ENCODE measurements at regions not wholly inside any gene's neighbourhood (a gene's known extent, or its start where the extent isn't known, plus 50 kb on each side); places are given as distances from the start of the nearest gene placed in this dataset.
"Not testable (repeated sequence)": the region's sequence is repeated elsewhere in the genome, so short reads cannot be mapped to it uniquely, and the experiment has no call there.

DNA sequence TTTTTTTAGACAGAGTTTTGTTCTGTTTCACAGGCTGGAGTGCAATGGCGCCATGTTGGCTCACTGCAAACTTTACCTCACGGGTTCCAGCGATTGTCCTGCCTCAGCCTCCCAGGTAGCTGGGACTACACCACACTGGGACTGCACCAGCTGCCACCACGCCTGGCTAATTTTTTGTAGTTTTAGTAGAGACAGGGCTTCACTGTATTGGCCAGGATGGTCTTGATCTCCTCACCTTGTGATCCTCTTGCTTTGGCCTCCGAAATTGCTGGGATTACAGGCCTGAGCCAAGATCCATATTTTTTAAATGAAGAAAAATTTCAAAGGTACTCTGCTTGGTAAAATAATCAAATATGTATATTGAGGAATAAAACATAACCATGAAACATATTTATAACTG, 195.8 kb upstream of the TPTE start:
- H3K36me3 Mint-ChIP-seq (ENCODE audit: insufficient read depth, unreplicated experiment); CTCF ChIA-PET; H3K27me3 Mint-ChIP-seq (ENCODE audit: insufficient read depth, unreplicated experiment); H3K27ac Mint-ChIP-seq (ENCODE audit: unreplicated experiment); H3K4me3 ChIP-seq (ENCODE audit: low read depth, low read length); POLR2A ChIA-PET; H3K4me1 ChIP-seq; H3K36me3 ChIP-seq (ENCODE audit: control insufficient read depth, insufficient read depth, low read length); BruUV-seq (replicated peaks); H3K4me1 Mint-ChIP-seq (ENCODE audit: low read depth, unreplicated experiment); H3K4me3 Mint-ChIP-seq (ENCODE audit: unreplicated experiment); DNase-seq; intact Hi-C loops (cut with micrococcal nuclease; ENCODE audit: unreplicated experiment); H3K27me3 ChIP-seq (replicated peaks; ENCODE audit: control insufficient read depth, insufficient read depth, low read length): not testable (repeated sequence)
- H3K9me3 ChIP-seq = peaks cover 14% of the 10 kb centered on the region
- TF ChIP-seq, protein P1, sequence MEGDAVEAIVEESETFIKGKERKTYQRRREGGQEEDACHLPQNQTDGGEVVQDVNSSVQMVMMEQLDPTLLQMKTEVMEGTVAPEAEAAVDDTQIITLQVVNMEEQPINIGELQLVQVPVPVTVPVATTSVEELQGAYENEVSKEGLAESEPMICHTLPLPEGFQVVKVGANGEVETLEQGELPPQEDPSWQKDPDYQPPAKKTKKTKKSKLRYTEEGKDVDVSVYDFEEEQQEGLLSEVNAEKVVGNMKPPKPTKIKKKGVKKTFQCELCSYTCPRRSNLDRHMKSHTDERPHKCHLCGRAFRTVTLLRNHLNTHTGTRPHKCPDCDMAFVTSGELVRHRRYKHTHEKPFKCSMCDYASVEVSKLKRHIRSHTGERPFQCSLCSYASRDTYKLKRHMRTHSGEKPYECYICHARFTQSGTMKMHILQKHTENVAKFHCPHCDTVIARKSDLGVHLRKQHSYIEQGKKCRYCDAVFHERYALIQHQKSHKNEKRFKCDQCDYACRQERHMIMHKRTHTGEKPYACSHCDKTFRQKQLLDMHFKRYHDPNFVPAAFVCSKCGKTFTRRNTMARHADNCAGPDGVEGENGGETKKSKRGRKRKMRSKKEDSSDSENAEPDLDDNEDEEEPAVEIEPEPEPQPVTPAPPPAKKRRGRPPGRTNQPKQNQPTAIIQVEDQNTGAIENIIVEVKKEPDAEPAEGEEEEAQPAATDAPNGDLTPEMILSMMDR (IDR thresholded peaks at IDR 0.05; ENCODE audit: insufficient read depth in 1 of 2, low read depth in 1 of 2, low read length in 1 of 2, severe bottlenecking in 1 of 2, unreplicated experiment in 1 of 2) = peak in 1 of 2 experiments; percentile 46
- peaks cover 45% of the 10 kb centered on the region for H3K9me3 Mint-ChIP-seq (ENCODE audit: unreplicated experiment)

DNA sequence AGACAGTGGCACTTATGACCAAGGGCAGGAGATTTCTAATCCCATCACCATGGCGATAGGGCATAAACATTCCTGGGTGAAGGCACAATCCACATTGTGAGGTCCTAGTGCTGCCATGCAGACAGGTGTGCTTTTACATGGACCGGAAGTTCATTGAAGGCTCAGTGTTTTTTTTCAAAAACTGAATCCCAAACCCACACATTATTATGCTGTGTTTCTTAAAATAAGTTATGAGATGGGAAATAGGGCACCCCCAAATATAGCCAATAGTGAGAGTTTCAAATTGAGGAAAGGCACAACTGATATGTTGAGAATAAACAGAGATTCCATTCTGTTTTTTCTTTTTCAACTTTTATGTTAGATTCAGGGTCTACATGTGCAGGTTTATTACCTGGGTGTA, 195.2 kb upstream of the TPTE start:
- H3K4me3 ChIP-seq (ENCODE audit: low read depth, low read length); H3K36me3 Mint-ChIP-seq (ENCODE audit: insufficient read depth, unreplicated experiment); H3K27ac Mint-ChIP-seq (ENCODE audit: unreplicated experiment); H3K4me1 ChIP-seq; H3K27me3 Mint-ChIP-seq (ENCODE audit: insufficient read depth, unreplicated experiment); CTCF ChIA-PET; H3K27me3 ChIP-seq (replicated peaks; ENCODE audit: control insufficient read depth, insufficient read depth, low read length); H3K4me3 Mint-ChIP-seq (ENCODE audit: unreplicated experiment); BruUV-seq (replicated peaks); H3K4me1 Mint-ChIP-seq (ENCODE audit: low read depth, unreplicated experiment); H3K36me3 ChIP-seq (ENCODE audit: control insufficient read depth, insufficient read depth, low read length); POLR2A ChIA-PET; intact Hi-C loops (cut with micrococcal nuclease; ENCODE audit: unreplicated experiment); DNase-seq: not testable (repeated sequence)
- H3K9me3 Mint-ChIP-seq (ENCODE audit: unreplicated experiment) = peaks cover 51% of the 10 kb centered on the region
- peaks cover 19% of the 10 kb centered on the region for H3K9me3 ChIP-seq

DNA sequence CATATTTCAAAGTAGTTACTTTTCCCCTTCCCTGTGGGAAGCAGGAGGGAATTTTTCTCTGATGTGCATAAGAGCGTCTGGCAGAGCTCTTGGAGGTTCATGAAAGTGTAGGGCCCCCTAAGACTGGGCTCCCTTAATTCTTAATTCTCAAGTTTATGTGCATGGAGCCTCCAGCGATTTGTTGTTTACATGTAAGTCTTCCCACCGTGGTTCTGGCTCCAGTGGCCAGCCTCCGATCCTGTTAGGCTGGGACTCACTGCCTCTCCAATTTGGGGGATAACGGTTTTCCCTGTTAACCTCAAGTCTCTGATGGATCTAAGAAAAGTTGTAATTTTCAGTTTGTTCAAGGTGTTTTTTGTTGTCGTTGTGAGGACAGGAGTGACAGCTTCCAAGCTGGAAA, 192.7 kb upstream of the TPTE start:
- not testable (repeated sequence) for BruUV-seq (replicated peaks)

DNA sequence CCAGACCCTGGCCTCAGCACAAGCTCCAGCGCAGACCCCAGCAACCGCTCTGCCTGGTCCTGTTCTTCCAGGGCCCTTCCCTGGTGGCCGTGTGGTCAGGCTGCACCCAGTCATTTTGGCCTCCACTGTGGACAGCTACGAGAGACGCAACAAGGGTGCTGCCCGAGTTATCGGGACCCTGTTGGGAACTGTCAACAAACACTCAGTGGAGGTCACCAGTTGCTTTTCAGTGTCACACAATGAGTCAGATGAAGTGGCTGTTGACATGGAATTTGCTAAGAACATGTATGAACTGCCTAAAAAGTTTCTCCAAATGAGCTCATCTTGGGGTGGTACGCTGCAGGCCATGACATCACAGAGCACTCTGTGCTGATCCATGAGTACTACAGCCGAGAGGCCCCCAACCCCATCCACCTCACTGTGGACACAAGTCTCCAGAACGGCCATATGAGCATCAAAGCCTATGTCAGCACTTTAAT, 190.7 kb upstream of the TPTE start:
- H3K27me3 Mint-ChIP-seq (ENCODE audit: insufficient read depth, unreplicated experiment); H3K4me1 Mint-ChIP-seq (ENCODE audit: low read depth, unreplicated experiment); H3K4me3 Mint-ChIP-seq (ENCODE audit: unreplicated experiment); H3K27me3 ChIP-seq (replicated peaks; ENCODE audit: control insufficient read depth, insufficient read depth, low read length); H3K27ac Mint-ChIP-seq (ENCODE audit: unreplicated experiment); CTCF ChIA-PET; POLR2A ChIA-PET; H3K4me3 ChIP-seq (ENCODE audit: low read depth, low read length); intact Hi-C loops (cut with micrococcal nuclease; ENCODE audit: unreplicated experiment); BruUV-seq (replicated peaks); H3K4me1 ChIP-seq; H3K36me3 ChIP-seq (ENCODE audit: control insufficient read depth, insufficient read depth, low read length); H3K36me3 Mint-ChIP-seq (ENCODE audit: insufficient read depth, unreplicated experiment); DNase-seq: not testable (repeated sequence)
- H3K9me3 Mint-ChIP-seq (ENCODE audit: unreplicated experiment) = peaks cover 64% of the 10 kb centered on the region
- H3K9me3 ChIP-seq = peaks cover 21% of the 10 kb centered on the region

More for the DNA sequence above, 192.7 kb upstream of the TPTE start:
- POLR2A ChIA-PET; intact Hi-C loops (cut with micrococcal nuclease; ENCODE audit: unreplicated experiment); H3K36me3 ChIP-seq (ENCODE audit: control insufficient read depth, insufficient read depth, low read length); H3K4me1 ChIP-seq; H3K27me3 Mint-ChIP-seq (ENCODE audit: insufficient read depth, unreplicated experiment); H3K36me3 Mint-ChIP-seq (ENCODE audit: insufficient read depth, unreplicated experiment); H3K27me3 ChIP-seq (replicated peaks; ENCODE audit: control insufficient read depth, insufficient read depth, low read length); DNase-seq; H3K4me3 Mint-ChIP-seq (ENCODE audit: unreplicated experiment); H3K4me1 Mint-ChIP-seq (ENCODE audit: low read depth, unreplicated experiment); H3K4me3 ChIP-seq (ENCODE audit: low read depth, low read length); H3K27ac Mint-ChIP-seq (ENCODE audit: unreplicated experiment); CTCF ChIA-PET: not testable (repeated sequence)
- peaks cover 64% of the 10 kb centered on the region for H3K9me3 Mint-ChIP-seq (ENCODE audit: unreplicated experiment)
- peaks cover 21% of the 10 kb centered on the region for H3K9me3 ChIP-seq

DNA sequence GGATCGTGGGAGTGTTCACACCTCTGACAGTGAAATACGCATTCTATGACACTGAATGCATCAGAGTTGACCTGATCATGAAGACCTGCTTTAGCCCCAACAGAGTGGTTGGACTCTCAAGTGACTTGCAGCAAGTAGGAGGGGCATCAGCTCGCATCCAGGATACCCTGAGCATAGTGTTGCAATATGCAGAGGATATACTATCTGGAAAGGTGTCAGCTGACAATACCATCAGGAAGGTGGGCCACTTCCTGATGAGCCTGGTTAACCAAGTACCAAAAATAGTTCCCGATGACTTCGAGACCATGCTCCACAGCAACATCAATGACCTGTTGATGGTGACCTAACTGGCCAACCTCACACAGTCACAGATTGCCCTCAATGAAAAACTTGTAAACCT, 190.2 kb upstream of the TPTE start:
- H3K36me3 ChIP-seq (ENCODE audit: control insufficient read depth, insufficient read depth, low read length); H3K4me3 Mint-ChIP-seq (ENCODE audit: unreplicated experiment); POLR2A ChIA-PET; H3K27me3 Mint-ChIP-seq (ENCODE audit: insufficient read depth, unreplicated experiment); H3K4me1 Mint-ChIP-seq (ENCODE audit: low read depth, unreplicated experiment); intact Hi-C loops (cut with micrococcal nuclease; ENCODE audit: unreplicated experiment); H3K36me3 Mint-ChIP-seq (ENCODE audit: insufficient read depth, unreplicated experiment); CTCF ChIA-PET; H3K27ac Mint-ChIP-seq (ENCODE audit: unreplicated experiment); DNase-seq; H3K4me1 ChIP-seq; BruUV-seq (replicated peaks); H3K27me3 ChIP-seq (replicated peaks; ENCODE audit: control insufficient read depth, insufficient read depth, low read length); H3K4me3 ChIP-seq (ENCODE audit: low read depth, low read length): not testable (repeated sequence)
- peaks cover 21% of the 10 kb centered on the region for H3K9me3 ChIP-seq
- peaks cover 59% of the 10 kb centered on the region for H3K9me3 Mint-ChIP-seq (ENCODE audit: unreplicated experiment)

DNA sequence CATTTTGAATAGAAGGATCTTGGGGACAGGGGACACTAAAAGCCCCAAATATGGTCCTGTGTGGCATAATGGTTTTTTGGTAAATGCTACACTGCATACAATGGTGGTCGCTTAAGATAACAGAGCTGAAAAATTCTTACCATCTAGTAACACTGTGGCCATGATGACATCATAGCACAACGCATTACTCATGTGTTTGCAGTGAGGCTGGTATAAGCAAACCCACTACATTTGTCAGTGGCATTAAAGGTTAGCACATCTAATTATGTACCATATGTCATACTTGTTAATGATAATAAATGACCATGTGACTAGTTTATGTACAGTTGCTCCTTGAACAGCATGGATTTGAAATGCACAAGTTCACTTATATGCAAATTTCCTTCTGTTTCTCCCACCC, 188.4 kb upstream of the TPTE start:
- H3K4me3 ChIP-seq (ENCODE audit: low read depth, low read length); H3K36me3 ChIP-seq (ENCODE audit: control insufficient read depth, insufficient read depth, low read length); H3K27ac Mint-ChIP-seq (ENCODE audit: unreplicated experiment); intact Hi-C loops (cut with micrococcal nuclease; ENCODE audit: unreplicated experiment); H3K4me3 Mint-ChIP-seq (ENCODE audit: unreplicated experiment); H3K4me1 Mint-ChIP-seq (ENCODE audit: low read depth, unreplicated experiment); H3K27me3 Mint-ChIP-seq (ENCODE audit: insufficient read depth, unreplicated experiment); H3K4me1 ChIP-seq; POLR2A ChIA-PET; H3K36me3 Mint-ChIP-seq (ENCODE audit: insufficient read depth, unreplicated experiment); CTCF ChIA-PET; DNase-seq; H3K27me3 ChIP-seq (replicated peaks; ENCODE audit: control insufficient read depth, insufficient read depth, low read length); BruUV-seq (replicated peaks): not testable (repeated sequence)
- H3K9me3 ChIP-seq = peaks cover 16% of the 10 kb centered on the region; the same call in 1 of the 2 replicates
- H3K9me3 Mint-ChIP-seq (ENCODE audit: unreplicated experiment) = peaks cover 59% of the 10 kb centered on the region
